ENCODE measurements at regions not wholly inside any gene's neighbourhood (a gene's known extent, or its start where the extent isn't known, plus 50 kb on each side); places are given as distances from the start of the nearest gene placed in this dataset.

DNA sequence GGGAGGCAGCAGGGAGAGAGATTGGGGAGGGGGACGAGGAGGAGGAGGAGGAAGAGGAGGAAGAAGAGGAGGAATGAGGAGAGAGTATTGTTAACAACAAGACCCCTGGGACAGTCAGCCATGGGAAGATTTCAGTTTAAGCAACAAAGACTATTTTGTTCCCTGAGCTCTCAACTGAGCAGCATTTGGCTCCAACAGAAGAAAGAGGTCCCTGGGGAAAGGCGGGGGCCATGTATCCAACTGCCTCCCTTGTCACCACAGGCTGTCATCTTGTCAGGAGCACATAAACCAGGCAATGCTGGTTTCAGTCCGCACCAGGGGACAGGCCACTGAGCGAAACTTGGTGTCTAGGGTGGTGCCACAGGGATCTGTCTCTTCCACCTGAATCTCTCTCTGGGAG lies 316.1 kb downstream of the TLE1 start:
- Mint-ChIP-seq H3K27ac (no peak overlapping the region), H3K4me1 (no peaks in the 10 kb centered on the region), H3K36me3 (ENCODE audit: low read depth) (no peaks in the 10 kb centered on the region), H3K9me3 (no peaks in the 10 kb centered on the region), H3K27me3 (no peaks in the 10 kb centered on the region), H3K4me3 (no peak overlapping the region)
- POLR2A ChIA-PET: no interaction called here
- intact Hi-C loops (cut with micrococcal nuclease): no loop called here
- ATAC-seq (ENCODE audit: low read depth): no peak
- DNase-seq: no peak
- TF ChIP-seq, protein P1, sequence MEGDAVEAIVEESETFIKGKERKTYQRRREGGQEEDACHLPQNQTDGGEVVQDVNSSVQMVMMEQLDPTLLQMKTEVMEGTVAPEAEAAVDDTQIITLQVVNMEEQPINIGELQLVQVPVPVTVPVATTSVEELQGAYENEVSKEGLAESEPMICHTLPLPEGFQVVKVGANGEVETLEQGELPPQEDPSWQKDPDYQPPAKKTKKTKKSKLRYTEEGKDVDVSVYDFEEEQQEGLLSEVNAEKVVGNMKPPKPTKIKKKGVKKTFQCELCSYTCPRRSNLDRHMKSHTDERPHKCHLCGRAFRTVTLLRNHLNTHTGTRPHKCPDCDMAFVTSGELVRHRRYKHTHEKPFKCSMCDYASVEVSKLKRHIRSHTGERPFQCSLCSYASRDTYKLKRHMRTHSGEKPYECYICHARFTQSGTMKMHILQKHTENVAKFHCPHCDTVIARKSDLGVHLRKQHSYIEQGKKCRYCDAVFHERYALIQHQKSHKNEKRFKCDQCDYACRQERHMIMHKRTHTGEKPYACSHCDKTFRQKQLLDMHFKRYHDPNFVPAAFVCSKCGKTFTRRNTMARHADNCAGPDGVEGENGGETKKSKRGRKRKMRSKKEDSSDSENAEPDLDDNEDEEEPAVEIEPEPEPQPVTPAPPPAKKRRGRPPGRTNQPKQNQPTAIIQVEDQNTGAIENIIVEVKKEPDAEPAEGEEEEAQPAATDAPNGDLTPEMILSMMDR (IDR thresholded peaks at IDR 0.05): no peak
- CTCF ChIA-PET: no interaction called here

DNA sequence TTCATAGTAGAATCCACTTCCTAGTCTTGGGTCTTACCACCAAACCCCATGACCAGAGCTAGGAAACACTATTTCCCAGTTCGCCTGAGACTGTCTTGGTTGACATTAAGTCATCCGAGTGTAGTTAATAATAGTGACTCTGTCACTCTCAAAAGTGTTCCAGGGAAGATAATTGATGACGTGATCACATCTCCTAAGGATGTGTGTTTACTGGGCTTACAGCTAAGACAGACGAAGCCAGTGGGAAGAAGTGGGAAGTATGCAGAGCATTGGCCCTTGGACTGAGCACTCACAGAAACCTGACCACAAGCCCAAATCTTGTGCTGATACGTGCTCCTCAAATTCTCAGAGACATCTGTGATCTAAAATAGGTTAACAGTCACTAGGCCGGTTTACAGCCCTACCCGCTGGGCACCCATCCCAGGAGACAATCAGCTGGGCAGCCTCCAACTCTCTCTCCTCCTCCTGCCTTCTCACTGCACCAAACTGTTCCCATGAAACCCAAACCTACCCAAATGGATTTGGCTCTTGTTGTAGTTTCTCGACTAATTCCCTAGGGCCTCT lies 316.6 kb downstream of the TLE1 start:
- TF ChIP-seq, protein P1 (IDR thresholded peaks at IDR 0.05): no peak
- Mint-ChIP-seq H3K36me3 (ENCODE audit: low read depth) (no peaks in the 10 kb centered on the region), H3K27ac (no peak overlapping the region), H3K4me3 (no peak overlapping the region), H3K4me1 (no peaks in the 10 kb centered on the region), H3K27me3 (no peaks in the 10 kb centered on the region), H3K9me3 (no peaks in the 10 kb centered on the region)
- ATAC-seq (ENCODE audit: low read depth) (no peak), DNase-seq (no peak)
- ChIA-PET CTCF (interaction anchor here (1.2 kb wide), 2 partner anchors 314 to 1234 kb away, joined by 3 read pairs; no protein-coding TSS in a partner anchor), POLR2A (no interaction called here)
- intact Hi-C loops (cut with micrococcal nuclease): no loop called here

DNA sequence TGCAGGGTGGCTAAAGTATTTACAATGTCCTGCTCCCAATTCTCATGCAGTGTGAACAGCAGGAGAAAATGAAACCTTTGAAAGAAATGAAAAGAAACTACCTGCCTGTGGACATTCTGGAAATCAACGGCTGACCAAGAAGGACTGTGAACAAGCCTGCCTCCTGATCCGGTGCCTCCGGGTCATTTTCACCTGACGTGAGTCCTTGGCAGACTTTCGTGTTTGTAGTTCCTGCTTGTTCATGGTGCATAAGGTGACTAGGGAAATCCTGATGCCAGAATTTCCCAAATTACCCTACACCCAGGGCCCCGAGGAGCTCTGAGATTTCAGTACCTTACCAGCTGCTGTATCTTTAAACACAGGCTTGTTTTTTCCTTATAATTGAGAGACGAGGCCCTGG lies 317.5 kb downstream of the TLE1 start:
- Mint-ChIP-seq H3K4me3 (no peak overlapping the region), H3K4me1 (no peaks in the 10 kb centered on the region), H3K27me3 (no peaks in the 10 kb centered on the region), H3K9me3 (peaks cover 3% of the 10 kb centered on the region), H3K27ac (no peak overlapping the region), H3K36me3 (ENCODE audit: low read depth) (no peaks in the 10 kb centered on the region)
- intact Hi-C loops (cut with micrococcal nuclease): no loop called here
- ChIA-PET CTCF (interaction anchor here (1.2 kb wide), 2 partner anchors 315 to 1235 kb away, joined by 3 read pairs; no protein-coding TSS in a partner anchor), POLR2A (no interaction called here)
- ATAC-seq (ENCODE audit: low read depth) (no peak), DNase-seq (no peak)
- TF ChIP-seq, protein P1 (IDR thresholded peaks at IDR 0.05): no peak

DNA sequence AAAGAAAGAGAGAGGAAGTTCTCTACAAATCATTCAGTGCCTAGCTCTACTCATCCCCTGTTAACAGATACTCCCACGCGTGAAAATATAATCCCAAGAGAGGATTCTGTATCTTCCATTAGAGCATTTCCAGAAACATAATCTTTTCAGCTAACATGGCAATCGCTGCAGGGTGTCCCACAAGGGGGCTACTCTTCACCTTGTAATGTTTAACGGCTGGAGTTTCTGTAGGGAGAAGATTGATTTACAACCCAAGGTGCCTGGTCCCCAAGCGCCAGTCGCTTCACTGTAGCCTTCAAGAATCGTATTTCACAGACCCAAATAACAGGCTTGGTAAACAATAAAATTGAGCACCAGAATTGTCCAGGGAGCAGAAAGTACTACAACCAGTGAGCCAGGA lies 318.7 kb downstream of the TLE1 start:
- POLR2A ChIA-PET: no interaction called here
- intact Hi-C loops (cut with micrococcal nuclease): no loop called here
- no peaks in the 10 kb centered on the region for H3K36me3 Mint-ChIP-seq (ENCODE audit: low read depth)
- ATAC-seq (ENCODE audit: low read depth): no peak
- H3K4me3 Mint-ChIP-seq: no peak overlapping the region
- H3K9me3 Mint-ChIP-seq: peaks cover 8% of the 10 kb centered on the region
- DNase-seq: no peak
- H3K4me1 Mint-ChIP-seq: no peaks in the 10 kb centered on the region
- no peaks in the 10 kb centered on the region for H3K27me3 Mint-ChIP-seq
- H3K27ac Mint-ChIP-seq: no peak overlapping the region
- TF ChIP-seq, protein P1 (IDR thresholded peaks at IDR 0.05): no peak
- CTCF ChIA-PET: no interaction called here

DNA sequence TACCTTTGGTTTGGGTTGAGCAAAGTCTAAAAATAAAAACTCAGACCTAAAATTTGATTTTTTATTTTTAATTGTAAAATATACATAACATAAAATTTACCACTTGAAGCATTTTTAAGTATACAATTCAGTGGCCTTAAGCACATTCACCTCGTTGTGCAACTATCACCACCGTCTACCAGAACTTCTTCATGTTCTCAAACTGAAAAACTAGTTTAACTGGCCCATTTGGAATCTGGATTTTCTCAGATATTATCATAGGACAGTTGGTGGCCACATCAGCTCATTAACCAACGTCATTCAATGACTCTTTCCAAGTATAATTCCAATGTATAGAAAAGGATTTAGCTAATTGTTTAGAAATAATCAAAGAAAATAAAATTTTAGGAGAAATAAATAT lies 319.3 kb downstream of the TLE1 start:
- H3K9me3 Mint-ChIP-seq: peaks cover 11% of the 10 kb centered on the region
- no peak overlapping the region for H3K27ac Mint-ChIP-seq
- ChIA-PET POLR2A (no interaction called here), CTCF (no interaction called here)
- DNase-seq: no peak
- TF ChIP-seq, protein P1 (IDR thresholded peaks at IDR 0.05): no peak
- H3K27me3 Mint-ChIP-seq: no peaks in the 10 kb centered on the region
- H3K4me1 Mint-ChIP-seq: no peaks in the 10 kb centered on the region
- no peak for ATAC-seq (ENCODE audit: low read depth)
- no peaks in the 10 kb centered on the region for H3K36me3 Mint-ChIP-seq (ENCODE audit: low read depth)
- intact Hi-C loops (cut with micrococcal nuclease): no loop called here
- H3K4me3 Mint-ChIP-seq: no peak overlapping the region

Data from activated B cell treated with CpG ODN at 0.5 μM for 24 hours (primary cell).